Vagina (tissue), 2 donors: ENCODE measurements at regions not wholly inside any gene's neighbourhood (a gene's known extent, or its start where the extent isn't known, plus 50 kb on each side); places are given as distances from the start of the nearest gene placed in this dataset.

Source experiments
- DNase-seq, 2 donors: peaks; one replicate each; pipeline ENCODE4 v3.0.0-alpha.2; 2017; ENCODE audit errors: extremely low spot score in 2 of 2
- H3K27ac ChIP-seq: fragments of 200-600 bp; sonication (generic); one replicate; pipeline ENCODE4 v1.5.1; 2019
- H3K27me3 ChIP-seq: fragments of 200-600 bp; sonication (generic); one replicate; pipeline ENCODE4 v1.5.1; 2019
- H3K36me3 ChIP-seq, 2 donors: fragments of 200-600 bp; sonication (generic); one replicate each; pipeline ENCODE4 v1.5.1; 2017 to 2019
- H3K4me1 ChIP-seq: fragments of 200-600 bp; sonication (generic); one replicate; pipeline ENCODE4 v1.5.1; 2019
- H3K4me3 ChIP-seq, 2 donors: fragments of 200-600 bp; sonication (generic); 1 replicate in 1 of 2; 2 replicates in 1 of 2; pipeline ENCODE4 v1.5.1; 2016 to 2019
- H3K9me3 ChIP-seq: fragments of 200-600 bp; sonication (generic); one replicate; pipeline ENCODE4 v1.5.1; 2019
- CTCF ChIP-seq, 3 experiments: fragments of 450-650 bp in 2 of 3; fragments of 200-600 bp in 1 of 3; sonication (generic) in 1 of 3; IDR thresholded peaks; one replicate each; pipeline ENCODE4 v1.5.1; 2017 to 2019; ENCODE audit warnings: antibody characterized with exemption in 3 of 3, mild to moderate bottlenecking in 2 of 3, moderate library complexity in 2 of 3
- POLR2A ChIP-seq, 2 donors: fragments of 450-650 bp; IDR thresholded peaks; one replicate each; pipeline ENCODE4 v1.6.1; 2017; ENCODE audit warnings: antibody characterized with exemption in 2 of 2, mild to moderate bottlenecking in 2 of 2, moderate library complexity in 2 of 2
- POLR2AphosphoS5 ChIP-seq, 2 donors: sonication (generic); formaldehyde crosslinking; IDR thresholded peaks; one replicate each; pipeline ENCODE4 v1.9.0; 2017; ENCODE audit warnings: antibody characterized with exemption in 2 of 2, mild to moderate bottlenecking in 2 of 2, low read depth in 1 of 2; ENCODE audit not compliant: insufficient read depth in 1 of 2
- intact Hi-C: fragments of 100-400 bp; cut with DNase I; formaldehyde crosslinking; loops from one replicate; pipeline ENCODE4 v1.15.1; 2023

- Histone ChIP-seq H3K27ac (no peak overlapping the region), H3K4me1 (no peaks in the 10 kb centered on the region), H3K4me3 (no peak overlapping the region), H3K27me3 (no peaks in the 10 kb centered on the region), H3K9me3 (no peaks in the 10 kb centered on the region), H3K36me3 (no peaks in the 10 kb centered on the region)
- TF ChIP-seq POLR2A (IDR thresholded peaks at IDR 0.05): no peak
- intact Hi-C loops: no loop called here
- no peak for DNase-seq
Measured at GRCh38 chr5:105828821-105829220, 1841.9 kb downstream of the EFNA5 start.

GRCh38 chr5:105821800-105822199 is 1848.9 kb downstream of the EFNA5 start:
- Histone ChIP-seq H3K9me3 (no peaks in the 10 kb centered on the region), H3K4me3 (no peak overlapping the region), H3K27me3 (no peaks in the 10 kb centered on the region), H3K36me3 (no peaks in the 10 kb centered on the region), H3K4me1 (no peaks in the 10 kb centered on the region), H3K27ac (no peak overlapping the region)
- intact Hi-C loops: no loop called here
- no peak for DNase-seq
- TF ChIP-seq CTCF (IDR thresholded peaks at IDR 0.05) (no peak), POLR2AphosphoS5 (IDR thresholded peaks at IDR 0.05; ENCODE audit: insufficient read depth in 1 of 2, low read depth in 1 of 2) (no peak), POLR2A (IDR thresholded peaks at IDR 0.05) (no peak)

GRCh38 chr5:105817914-105818313 is 1852.8 kb downstream of the EFNA5 start:
- H3K9me3 ChIP-seq: no peaks in the 10 kb centered on the region
- H3K27ac ChIP-seq: no peak overlapping the region
- no peaks in the 10 kb centered on the region for H3K27me3 ChIP-seq
- H3K4me1 ChIP-seq: no peaks in the 10 kb centered on the region
- DNase-seq: no peak
- TF ChIP-seq POLR2A (IDR thresholded peaks at IDR 0.05) (no peak), CTCF (IDR thresholded peaks at IDR 0.05) (no peak), POLR2AphosphoS5 (IDR thresholded peaks at IDR 0.05; ENCODE audit: insufficient read depth in 1 of 2, low read depth in 1 of 2) (no peak)
- intact Hi-C loops: no loop called here
- no peak overlapping the region for H3K4me3 ChIP-seq
- H3K36me3 ChIP-seq: no peaks in the 10 kb centered on the region

GRCh38 chr5:105817416-105817815 is 1853.3 kb downstream of the EFNA5 start:
- H3K4me3 ChIP-seq: no peak overlapping the region
- TF ChIP-seq POLR2AphosphoS5 (IDR thresholded peaks at IDR 0.05; ENCODE audit: insufficient read depth in 1 of 2, low read depth in 1 of 2) (no peak), POLR2A (IDR thresholded peaks at IDR 0.05) (no peak), CTCF (IDR thresholded peaks at IDR 0.05) (no peak)
- intact Hi-C loops: no loop called here
- no peaks in the 10 kb centered on the region for H3K36me3 ChIP-seq
- no peaks in the 10 kb centered on the region for H3K4me1 ChIP-seq
- H3K27ac ChIP-seq: no peak overlapping the region
- no peak for DNase-seq
- H3K9me3 ChIP-seq: no peaks in the 10 kb centered on the region
- H3K27me3 ChIP-seq: no peaks in the 10 kb centered on the region

- no peak overlapping the region for H3K27ac ChIP-seq
- no peaks in the 10 kb centered on the region for H3K27me3 ChIP-seq
- intact Hi-C loops: no loop called here
- H3K4me3 ChIP-seq: no peak overlapping the region
- no peaks in the 10 kb centered on the region for H3K9me3 ChIP-seq
- H3K4me1 ChIP-seq: no peaks in the 10 kb centered on the region
- DNase-seq: no peak
- no peaks in the 10 kb centered on the region for H3K36me3 ChIP-seq
- TF ChIP-seq POLR2AphosphoS5 (IDR thresholded peaks at IDR 0.05; ENCODE audit: insufficient read depth in 1 of 2, low read depth in 1 of 2): no peak
- no peak for TF ChIP-seq CTCF (IDR thresholded peaks at IDR 0.05)
- TF ChIP-seq POLR2A (IDR thresholded peaks at IDR 0.05): no peak
Measured at GRCh38 chr5:105816961-105817360, 1853.8 kb downstream of the EFNA5 start.

- Histone ChIP-seq H3K27me3 (no peaks in the 10 kb centered on the region), H3K36me3 (no peaks in the 10 kb centered on the region), H3K4me1 (no peaks in the 10 kb centered on the region), H3K4me3 (no peak overlapping the region), H3K9me3 (no peaks in the 10 kb centered on the region), H3K27ac (no peak overlapping the region)
- TF ChIP-seq CTCF (IDR thresholded peaks at IDR 0.05) (no peak), POLR2AphosphoS5 (IDR thresholded peaks at IDR 0.05; ENCODE audit: insufficient read depth in 1 of 2, low read depth in 1 of 2) (no peak)
- DNase-seq: no peak
- intact Hi-C loops: no loop called here
Measured at GRCh38 chr5:105812304-105812703, 1858.4 kb downstream of the EFNA5 start.
